ENCODE measurements at regions not wholly inside any gene's neighbourhood (a gene's known extent, or its start where the extent isn't known, plus 50 kb on each side); places are given as distances from the start of the nearest gene placed in this dataset.

DNA sequence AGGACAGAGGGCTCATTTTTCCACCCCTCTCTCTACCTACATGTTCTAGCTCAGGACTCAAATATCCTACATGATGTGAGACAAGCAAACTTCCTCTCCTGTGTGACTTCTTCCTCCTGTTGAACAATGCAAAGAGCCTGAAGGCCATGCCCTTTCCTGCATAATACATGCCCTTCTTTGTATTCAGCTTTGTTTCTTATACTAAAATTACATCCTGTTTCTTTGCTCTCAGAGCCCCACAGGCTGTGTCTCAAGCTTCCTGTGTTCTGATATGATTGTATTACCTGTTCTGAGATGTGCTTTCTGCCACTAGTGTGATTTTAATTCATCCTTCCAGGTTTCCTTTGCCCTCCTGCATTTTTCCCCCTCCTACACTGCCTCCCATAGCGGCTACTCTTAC is 166.4 kb upstream of the AFF2 start:
- Histone ChIP-seq H3K79me2 (ENCODE audit: low read length) (no peaks in the 10 kb centered on the region), H3K4me3 (ENCODE audit: low read length) (no peak overlapping the region), H4K20me1 (ENCODE audit: insufficient read depth, low read length) (no peaks in the 10 kb centered on the region), H3K27me3 (ENCODE audit: low read depth, low read length) (no peaks in the 10 kb centered on the region), H3K36me3 (replicated peaks; ENCODE audit: low read depth, low read length) (no peaks in the 10 kb centered on the region), H3K4me2 (ENCODE audit: low read length) (no peak overlapping the region), H2AFZ (ENCODE audit: low read depth, low read length) (no peak overlapping the region), H3K27ac (ENCODE audit: low read length) (no peak overlapping the region), H3K9me3 (ENCODE audit: insufficient read depth, low read length) (no peaks in the 10 kb centered on the region), H3K4me1 (ENCODE audit: low read length) (peaks cover 35% of the 10 kb centered on the region), H3K9ac (ENCODE audit: low read length) (no peak overlapping the region)
- TF ChIP-seq EZH2phosphoT487 (IDR thresholded peaks at IDR 0.05; ENCODE audit: low read depth), result no peak
- TF ChIP-seq, protein P1, sequence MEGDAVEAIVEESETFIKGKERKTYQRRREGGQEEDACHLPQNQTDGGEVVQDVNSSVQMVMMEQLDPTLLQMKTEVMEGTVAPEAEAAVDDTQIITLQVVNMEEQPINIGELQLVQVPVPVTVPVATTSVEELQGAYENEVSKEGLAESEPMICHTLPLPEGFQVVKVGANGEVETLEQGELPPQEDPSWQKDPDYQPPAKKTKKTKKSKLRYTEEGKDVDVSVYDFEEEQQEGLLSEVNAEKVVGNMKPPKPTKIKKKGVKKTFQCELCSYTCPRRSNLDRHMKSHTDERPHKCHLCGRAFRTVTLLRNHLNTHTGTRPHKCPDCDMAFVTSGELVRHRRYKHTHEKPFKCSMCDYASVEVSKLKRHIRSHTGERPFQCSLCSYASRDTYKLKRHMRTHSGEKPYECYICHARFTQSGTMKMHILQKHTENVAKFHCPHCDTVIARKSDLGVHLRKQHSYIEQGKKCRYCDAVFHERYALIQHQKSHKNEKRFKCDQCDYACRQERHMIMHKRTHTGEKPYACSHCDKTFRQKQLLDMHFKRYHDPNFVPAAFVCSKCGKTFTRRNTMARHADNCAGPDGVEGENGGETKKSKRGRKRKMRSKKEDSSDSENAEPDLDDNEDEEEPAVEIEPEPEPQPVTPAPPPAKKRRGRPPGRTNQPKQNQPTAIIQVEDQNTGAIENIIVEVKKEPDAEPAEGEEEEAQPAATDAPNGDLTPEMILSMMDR (IDR thresholded peaks at IDR 0.05; ENCODE audit: low read depth, low read length), result no peak

DNA sequence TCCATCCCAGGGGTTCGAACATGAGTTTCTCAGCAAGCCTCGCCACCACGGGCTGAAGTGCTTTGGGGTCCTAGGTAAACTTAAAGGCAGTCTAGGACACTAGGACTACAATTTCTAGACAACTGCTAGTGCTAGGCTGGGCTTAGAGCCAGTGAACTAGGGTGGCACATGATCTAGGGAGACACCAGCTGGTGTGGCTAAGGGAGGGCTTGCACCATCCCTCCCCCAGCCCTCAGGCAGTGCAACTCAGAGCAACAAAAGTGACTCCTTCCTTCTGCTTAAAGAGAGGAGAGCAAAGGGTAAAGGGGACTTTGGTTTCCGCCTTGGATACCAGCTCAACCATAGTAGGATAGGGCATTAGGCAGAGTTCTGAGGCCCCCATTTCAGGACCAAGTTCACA is 162.5 kb upstream of the AFF2 start:
- H2AFZ ChIP-seq (ENCODE audit: low read depth, low read length), result no peak overlapping the region
- H3K4me1 ChIP-seq (ENCODE audit: low read length), result peaks cover 35% of the 10 kb centered on the region
- H4K20me1 ChIP-seq (ENCODE audit: insufficient read depth, low read length), result no peaks in the 10 kb centered on the region
- H3K9ac ChIP-seq (ENCODE audit: low read length), result no peak overlapping the region
- H3K27ac ChIP-seq (ENCODE audit: low read length), result no peak overlapping the region
- peak overlapping the region; percentile 73 for H3K4me2 ChIP-seq (ENCODE audit: low read length)
- no peaks in the 10 kb centered on the region for H3K36me3 ChIP-seq (replicated peaks; ENCODE audit: low read depth, low read length)
- H3K4me3 ChIP-seq (ENCODE audit: low read length), result no peak overlapping the region
- no peaks in the 10 kb centered on the region for H3K27me3 ChIP-seq (ENCODE audit: low read depth, low read length)
- no peak for TF ChIP-seq EZH2phosphoT487 (IDR thresholded peaks at IDR 0.05; ENCODE audit: low read depth)
- TF ChIP-seq, protein P1 (IDR thresholded peaks at IDR 0.05; ENCODE audit: low read depth, low read length), result no peak
- no peaks in the 10 kb centered on the region for H3K79me2 ChIP-seq (ENCODE audit: low read length)
- H3K9me3 ChIP-seq (ENCODE audit: insufficient read depth, low read length), result no peaks in the 10 kb centered on the region

DNA sequence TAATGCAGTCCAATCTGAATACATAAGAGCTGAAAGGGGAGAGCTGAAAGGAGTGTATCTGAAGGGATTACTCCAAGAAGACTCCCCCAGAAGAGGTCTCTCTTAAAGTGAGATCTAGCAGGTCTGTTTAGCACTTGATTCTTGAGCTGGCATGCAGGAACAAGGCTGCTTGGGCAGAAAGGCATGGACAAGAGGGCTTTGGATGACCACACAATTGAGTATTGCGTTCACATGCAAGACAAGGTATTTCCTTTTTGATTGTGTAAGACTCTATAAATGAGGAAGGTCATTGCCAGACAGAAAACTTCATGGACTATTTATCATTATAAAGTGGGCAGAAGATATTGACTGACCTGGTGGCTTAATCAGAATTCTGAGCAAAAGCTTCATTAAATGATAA is 145.5 kb upstream of the AFF2 start:
- Histone ChIP-seq H3K79me2 (ENCODE audit: low read length) (no peaks in the 10 kb centered on the region), H3K4me1 (ENCODE audit: low read length) (no peaks in the 10 kb centered on the region), H3K27me3 (ENCODE audit: low read depth, low read length) (no peaks in the 10 kb centered on the region), H3K36me3 (replicated peaks; ENCODE audit: low read depth, low read length) (no peaks in the 10 kb centered on the region), H3K4me2 (ENCODE audit: low read length) (no peak overlapping the region), H3K27ac (ENCODE audit: low read length) (no peak overlapping the region), H2AFZ (ENCODE audit: low read depth, low read length) (no peak overlapping the region), H4K20me1 (ENCODE audit: insufficient read depth, low read length) (no peaks in the 10 kb centered on the region), H3K4me3 (ENCODE audit: low read length) (no peak overlapping the region), H3K9ac (ENCODE audit: low read length) (no peak overlapping the region), H3K9me3 (ENCODE audit: insufficient read depth, low read length) (no peaks in the 10 kb centered on the region)
- TF ChIP-seq, protein P1 (IDR thresholded peaks at IDR 0.05; ENCODE audit: low read depth, low read length), result no peak

- Histone ChIP-seq H4K20me1 (ENCODE audit: insufficient read depth, low read length) (no peaks in the 10 kb centered on the region), H3K4me2 (ENCODE audit: low read length) (no peak overlapping the region), H3K4me3 (ENCODE audit: low read length) (no peak overlapping the region), H2AFZ (ENCODE audit: low read depth, low read length) (no peak overlapping the region), H3K36me3 (replicated peaks; ENCODE audit: low read depth, low read length) (no peaks in the 10 kb centered on the region), H3K4me1 (ENCODE audit: low read length) (no peaks in the 10 kb centered on the region), H3K9ac (ENCODE audit: low read length) (no peak overlapping the region), H3K9me3 (ENCODE audit: insufficient read depth, low read length) (no peaks in the 10 kb centered on the region), H3K27me3 (ENCODE audit: low read depth, low read length) (no peaks in the 10 kb centered on the region), H3K27ac (ENCODE audit: low read length) (no peak overlapping the region), H3K79me2 (ENCODE audit: low read length) (no peaks in the 10 kb centered on the region)
- TF ChIP-seq, protein P1 (IDR thresholded peaks at IDR 0.05; ENCODE audit: low read depth, low read length), result no peak
- no peak for TF ChIP-seq EZH2phosphoT487 (IDR thresholded peaks at IDR 0.05; ENCODE audit: low read depth)
Measured at GRCh38 chrX:148361641-148362040, 138.8 kb upstream of the AFF2 start.
